ENCODE measurements at regions not wholly inside any gene's neighbourhood (a gene's known extent, or its start where the extent isn't known, plus 50 kb on each side); places are given as distances from the start of the nearest gene placed in this dataset.
A peak's percentile ranks its signal among the peaks of the same experiment; 100 is the strongest.
"Not testable (repeated sequence)": the region's sequence is repeated elsewhere in the genome, so short reads cannot be mapped to it uniquely, and the experiment has no call there.

DNA sequence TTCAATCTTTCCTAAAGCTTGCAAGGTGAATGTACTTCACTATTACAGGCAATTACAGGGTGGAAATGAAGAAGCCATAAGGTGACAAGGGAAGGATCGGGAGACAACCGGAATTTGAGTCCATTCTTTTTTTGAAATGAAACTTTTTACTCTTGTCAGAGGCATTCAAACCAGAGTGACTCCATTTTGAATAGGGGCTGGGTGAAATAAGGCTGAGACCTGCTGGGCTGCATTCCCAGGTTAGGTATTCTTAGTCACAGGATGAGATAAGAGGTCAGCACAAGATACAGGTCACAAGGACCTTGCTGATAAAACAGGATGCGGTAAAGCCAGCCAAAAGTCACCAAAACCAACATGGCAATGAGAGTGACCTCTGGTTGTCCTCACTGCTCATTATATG is 363.3 kb downstream of the TYW1 start:
- Mint-ChIP-seq H3K27ac (peak overlapping the region; percentile 55), H3K36me3 (no peaks in the 10 kb centered on the region), H3K4me3 (no peak overlapping the region), H3K4me1 (ENCODE audit: unreplicated experiment) (no peaks in the 10 kb centered on the region), H3K9me3 (no peaks in the 10 kb centered on the region), H3K27me3 (no peaks in the 10 kb centered on the region)
- TF ChIP-seq CTCF (conservative IDR thresholded peaks at IDR 0.05), result no peak
- no peak for DNase-seq (ENCODE audit: extremely low spot score, unreplicated experiment)

GRCh38 chr7:67361150-67361549 is 364.5 kb downstream of the TYW1 start:
- DNase-seq (ENCODE audit: extremely low spot score, unreplicated experiment), result no peak
- Mint-ChIP-seq H3K4me3 (no peak overlapping the region), H3K36me3 (no peaks in the 10 kb centered on the region), H3K9me3 (no peaks in the 10 kb centered on the region), H3K27ac (no peak overlapping the region), H3K27me3 (peaks cover 4% of the 10 kb centered on the region), H3K4me1 (ENCODE audit: unreplicated experiment) (no peaks in the 10 kb centered on the region)
- TF ChIP-seq CTCF (conservative IDR thresholded peaks at IDR 0.05), result no peak

DNA sequence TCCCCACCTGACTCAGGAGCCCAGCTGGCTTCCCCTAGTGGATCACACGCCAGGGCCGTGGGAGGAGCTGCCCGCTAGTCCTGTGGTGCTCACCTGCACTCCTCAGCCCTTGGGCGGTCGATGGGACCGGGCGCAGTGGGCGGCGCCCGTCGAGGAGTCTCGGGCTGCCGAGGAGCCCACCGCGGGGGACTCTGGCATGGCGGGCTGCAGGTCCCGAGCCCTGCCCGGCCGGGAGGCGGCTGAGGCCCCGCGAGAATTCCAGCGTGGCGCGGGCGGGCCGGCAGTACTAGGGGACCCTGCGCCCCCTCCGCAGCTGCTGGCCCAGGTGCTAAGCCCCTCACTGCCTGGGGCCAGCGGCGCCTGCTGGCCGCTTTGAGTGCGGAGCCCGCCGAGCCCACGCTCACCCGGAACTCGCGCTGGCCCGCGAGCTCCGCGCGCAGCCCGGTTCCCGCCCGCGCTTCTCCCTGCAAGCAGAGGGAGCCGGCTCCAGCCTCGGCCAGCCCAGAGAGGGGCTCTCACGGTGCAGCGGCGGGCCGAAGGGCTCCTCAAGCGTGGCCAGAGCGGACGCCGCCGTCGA is 367.9 kb downstream of the TYW1 start:
- Mint-ChIP-seq H3K27me3 (peaks cover 14% of the 10 kb centered on the region), H3K27ac (no peak overlapping the region), H3K9me3 (peaks cover 6% of the 10 kb centered on the region), H3K36me3 (no peaks in the 10 kb centered on the region), H3K4me3 (no peak overlapping the region), H3K4me1 (ENCODE audit: unreplicated experiment) (no peaks in the 10 kb centered on the region)
- DNase-seq (ENCODE audit: extremely low spot score, unreplicated experiment), result no peak
- peak; percentile 32 for TF ChIP-seq CTCF (conservative IDR thresholded peaks at IDR 0.05)

GRCh38 chr7:67371429-67372305 is 375.0 kb downstream of the TYW1 start:
- peak; percentile 74 for DNase-seq (ENCODE audit: extremely low spot score, unreplicated experiment)
- no peaks in the 10 kb centered on the region for H3K36me3 Mint-ChIP-seq
- no peak overlapping the region for H3K4me3 Mint-ChIP-seq
- peaks cover 4% of the 10 kb centered on the region for H3K4me1 Mint-ChIP-seq (ENCODE audit: unreplicated experiment)
- H3K27ac Mint-ChIP-seq, result no peak overlapping the region
- TF ChIP-seq CTCF (conservative IDR thresholded peaks at IDR 0.05), result peak; percentile 87
- peaks cover 13% of the 10 kb centered on the region for H3K9me3 Mint-ChIP-seq
- H3K27me3 Mint-ChIP-seq, result peaks cover 29% of the 10 kb centered on the region

DNA sequence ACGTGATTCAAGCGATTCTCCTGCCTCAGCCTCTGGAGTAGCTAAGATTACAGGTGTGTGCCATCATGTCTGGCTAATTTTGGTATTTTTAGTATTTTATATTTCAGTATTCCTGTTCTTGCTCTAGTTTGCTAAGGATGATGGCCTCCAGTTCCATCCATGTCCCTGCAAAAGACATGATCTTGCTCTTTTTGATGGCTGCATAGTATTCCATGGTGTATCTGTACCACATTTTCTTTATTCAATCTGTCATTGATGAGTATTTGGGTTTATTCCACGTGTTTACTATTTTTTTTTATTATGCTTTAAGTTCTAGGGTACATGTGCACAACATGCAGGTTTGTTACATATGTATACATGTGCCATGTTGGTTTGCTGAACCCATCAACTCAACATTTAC is 376.8 kb downstream of the TYW1 start:
- H3K4me1 Mint-ChIP-seq (ENCODE audit: unreplicated experiment); H3K4me3 Mint-ChIP-seq; H3K9me3 Mint-ChIP-seq; H3K36me3 Mint-ChIP-seq; DNase-seq (ENCODE audit: extremely low spot score, unreplicated experiment); H3K27ac Mint-ChIP-seq: not testable (repeated sequence)
- peaks cover 24% of the 10 kb centered on the region for H3K27me3 Mint-ChIP-seq

GRCh38 chr7:67375427-67375826 is 378.8 kb downstream of the TYW1 start:
- H3K27me3 Mint-ChIP-seq, result peaks cover 21% of the 10 kb centered on the region
- no peak overlapping the region for H3K4me3 Mint-ChIP-seq
- no peak for DNase-seq (ENCODE audit: extremely low spot score, unreplicated experiment)
- H3K4me1 Mint-ChIP-seq (ENCODE audit: unreplicated experiment), result peaks cover 13% of the 10 kb centered on the region
- H3K9me3 Mint-ChIP-seq, result peaks cover 7% of the 10 kb centered on the region
- TF ChIP-seq CTCF (conservative IDR thresholded peaks at IDR 0.05), result no peak
- no peaks in the 10 kb centered on the region for H3K36me3 Mint-ChIP-seq
- no peak overlapping the region for H3K27ac Mint-ChIP-seq

Measured in type B pancreatic cell (in vitro differentiated cells).